ENCODE measurements at regions not wholly inside any gene's neighbourhood (a gene's known extent, or its start where the extent isn't known, plus 50 kb on each side); places are given as distances from the start of the nearest gene placed in this dataset.

- POLR2A ChIA-PET = no interaction called here
- intact Hi-C loops (cut with micrococcal nuclease) = no loop called here
- Histone ChIP-seq H3K4me1 (ENCODE audit: control insufficient read depth in 1 of 2, insufficient read depth in 2 of 2, low read length in 2 of 2) (peaks cover 21 to 35% of the 10 kb centered on the region in 2 experiments), H3K9me2 (ENCODE audit: insufficient read depth) (no peaks in the 10 kb centered on the region), H3K9me3 (ENCODE audit: control insufficient read depth in 1 of 2, insufficient read depth in 1 of 2, low read depth in 1 of 2, low read length in 2 of 2) (no peaks in the 10 kb centered on the region), H3K36me3 (ENCODE audit: control insufficient read depth in 1 of 2, insufficient read depth in 2 of 2, low read length in 2 of 2) (no peaks in the 10 kb centered on the region), H3K4me3 (replicated peaks in 1 of 2; ENCODE audit: low read depth in 1 of 2, low read length in 2 of 2) (no peak overlapping the region), H4K20me1 (ENCODE audit: insufficient read depth) (no peaks in the 10 kb centered on the region), H3K9ac (ENCODE audit: low read length) (no peak overlapping the region), H3K4me2 (ENCODE audit: low read length) (no peak overlapping the region), H3K79me2 (ENCODE audit: insufficient read depth, low read length) (no peaks in the 10 kb centered on the region), H3K27me3 (ENCODE audit: insufficient read depth, low read length) (no peaks in the 10 kb centered on the region), H2AFZ (ENCODE audit: low read depth, low read length, poor library complexity, severe bottlenecking) (no peak overlapping the region), H3K27ac (ENCODE audit: low read depth, low read length) (no peak overlapping the region)
- ATAC-seq (no peak), DNase-seq (ENCODE audit: low read depth, low spot score) (no peak)
- RAD21 ChIA-PET (ENCODE audit: low non-redundant PET in 1 of 2, low total read pairs in 2 of 2, uncharacterized antibody in 2 of 2, unreplicated experiment in 2 of 2) = no interaction called here
- no TSS peak for BruUV-seq (replicated peaks)
- TF ChIP-seq CEBPB (IDR thresholded peaks at IDR 0.05; ENCODE audit: low read depth) (no peak), POLR2A (IDR thresholded peaks at IDR 0.05; ENCODE audit: borderline replicate concordance, extremely low read depth, insufficient read depth, insufficient read length) (no peak), SIN3A (IDR thresholded peaks at IDR 0.05; ENCODE audit: low read depth) (no peak), EGR1 (IDR thresholded peaks at IDR 0.05; ENCODE audit: low read depth) (no peak)
- CTCF ChIA-PET = no interaction called here
Observed at GRCh38 chr14:50036211-50036610, 80.2 kb downstream of the VCPKMT start.

- no TSS peak for BruUV-seq (replicated peaks)
- intact Hi-C loops (cut with micrococcal nuclease) = no loop called here
- Histone ChIP-seq H3K9ac (ENCODE audit: low read length) (no peak overlapping the region), H3K36me3 (ENCODE audit: control insufficient read depth in 1 of 2, insufficient read depth in 2 of 2, low read length in 2 of 2) (no peaks in the 10 kb centered on the region), H3K27ac (ENCODE audit: low read depth, low read length) (no peak overlapping the region), H3K9me3 (ENCODE audit: control insufficient read depth in 1 of 2, insufficient read depth in 1 of 2, low read depth in 1 of 2, low read length in 2 of 2) (no peaks in the 10 kb centered on the region), H3K27me3 (ENCODE audit: insufficient read depth, low read length) (no peaks in the 10 kb centered on the region), H4K20me1 (ENCODE audit: insufficient read depth) (no peaks in the 10 kb centered on the region), H3K4me1 (ENCODE audit: control insufficient read depth in 1 of 2, insufficient read depth in 2 of 2, low read length in 2 of 2) (peaks cover 23 to 39% of the 10 kb centered on the region in 2 experiments), H3K4me2 (ENCODE audit: low read length) (no peak overlapping the region), H3K9me2 (ENCODE audit: insufficient read depth) (no peaks in the 10 kb centered on the region), H2AFZ (ENCODE audit: low read depth, low read length, poor library complexity, severe bottlenecking) (no peak overlapping the region), H3K79me2 (ENCODE audit: insufficient read depth, low read length) (no peaks in the 10 kb centered on the region), H3K4me3 (replicated peaks in 1 of 2; ENCODE audit: low read depth in 1 of 2, low read length in 2 of 2) (no peak overlapping the region)
- ChIA-PET POLR2A (no interaction called here), RAD21 (ENCODE audit: low non-redundant PET in 1 of 2, low total read pairs in 2 of 2, uncharacterized antibody in 2 of 2, unreplicated experiment in 2 of 2) (no interaction called here), CTCF (no interaction called here)
- ATAC-seq (no peak), DNase-seq (ENCODE audit: low read depth, low spot score) (no peak)
- TF ChIP-seq ZFX (IDR thresholded peaks at IDR 0.05) (no peak), SP1 (IDR thresholded peaks at IDR 0.05; ENCODE audit: low read depth) (no peak), REST (IDR thresholded peaks at IDR 0.05; ENCODE audit: low read depth) (no peak), RAD21 (IDR thresholded peaks at IDR 0.05; ENCODE audit: low read depth) (no peak), YY1 (IDR thresholded peaks at IDR 0.05; ENCODE audit: extremely low read depth, insufficient replicate concordance, low read depth, low read length) (no peak), POLR2AphosphoS5 (IDR thresholded peaks at IDR 0.05; ENCODE audit: low read depth, low read length) (no peak), SRF (IDR thresholded peaks at IDR 0.05; ENCODE audit: low read depth) (no peak)
Observed at GRCh38 chr14:50036637-50037036, 79.7 kb downstream of the VCPKMT start.
